ENCODE measurements at regions not wholly inside any gene's neighbourhood (a gene's known extent, or its start where the extent isn't known, plus 50 kb on each side); places are given as distances from the start of the nearest gene placed in this dataset.

DNA sequence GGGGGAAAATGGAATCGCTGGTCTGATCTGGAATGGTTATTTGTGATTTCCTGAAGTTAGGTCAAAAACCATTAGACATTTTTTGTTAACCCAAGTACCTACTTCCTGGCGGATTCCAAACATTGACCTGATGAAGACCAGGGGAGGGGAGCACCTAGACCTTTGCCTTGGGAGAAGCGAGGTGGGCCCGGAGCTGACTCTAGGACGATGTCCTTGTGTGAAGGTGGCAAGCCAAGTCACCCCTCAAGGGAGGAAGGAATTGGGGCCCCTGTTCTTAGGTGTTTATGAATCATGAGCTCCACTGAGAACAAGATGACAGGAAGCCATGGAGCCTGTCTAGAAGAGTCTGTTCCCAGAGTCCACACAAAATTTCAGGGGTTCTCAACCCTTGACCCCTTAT lies 204.9 kb upstream of the FOXF1 start:
- 88% methylated on average over 5 of the region's 5 CpGs for WGBS
- Histone ChIP-seq H3K27ac (ENCODE audit: low read depth) (peak overlapping the region; percentile 77), H3K4me3 (ENCODE audit: low read depth, low read length) (no peak overlapping the region), H3K4me1 (ENCODE audit: insufficient read depth) (no peaks in the 10 kb centered on the region), H3K36me3 (ENCODE audit: insufficient read depth) (no peaks in the 10 kb centered on the region)
- DNase-seq (ENCODE audit: extremely low spot score) = no peak

DNA sequence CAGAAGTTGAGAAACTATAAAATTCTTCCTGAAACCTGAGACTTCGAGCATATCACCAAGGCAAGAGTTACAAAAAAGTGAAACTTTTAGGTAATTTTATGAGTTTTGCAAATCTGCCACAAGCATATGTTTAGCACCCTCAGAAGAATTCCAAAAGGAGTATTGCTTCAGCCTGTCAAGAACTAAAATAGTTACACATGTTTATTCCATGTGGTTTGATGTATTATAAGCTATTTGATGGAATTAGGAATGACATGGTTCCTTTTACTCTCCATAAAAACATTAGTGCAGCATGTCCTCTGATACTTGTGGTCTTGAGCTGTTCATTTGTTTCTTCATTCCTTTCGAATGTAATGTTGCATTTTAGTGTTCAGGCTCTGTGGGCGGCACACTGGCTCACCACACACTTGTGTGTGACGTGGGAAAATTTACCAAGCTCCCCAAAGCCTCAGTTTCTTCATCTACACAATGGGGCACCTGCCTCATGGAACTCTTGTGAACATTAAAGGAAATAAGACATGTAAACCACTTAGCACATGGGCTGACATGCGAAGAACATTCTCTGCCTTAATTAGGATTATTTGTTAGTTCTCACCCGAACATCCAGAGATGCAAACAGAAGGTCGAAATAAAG lies 204.2 kb upstream of the FOXF1 start:
- no peak for DNase-seq (ENCODE audit: extremely low spot score)
- Histone ChIP-seq H3K27ac (ENCODE audit: low read depth) (peak overlapping the region; percentile 14), H3K36me3 (ENCODE audit: insufficient read depth) (no peaks in the 10 kb centered on the region), H3K4me3 (ENCODE audit: low read depth, low read length) (no peak overlapping the region), H3K4me1 (ENCODE audit: insufficient read depth) (no peaks in the 10 kb centered on the region)
- WGBS = 70% methylated on average over 7 of the region's 7 CpGs

DNA sequence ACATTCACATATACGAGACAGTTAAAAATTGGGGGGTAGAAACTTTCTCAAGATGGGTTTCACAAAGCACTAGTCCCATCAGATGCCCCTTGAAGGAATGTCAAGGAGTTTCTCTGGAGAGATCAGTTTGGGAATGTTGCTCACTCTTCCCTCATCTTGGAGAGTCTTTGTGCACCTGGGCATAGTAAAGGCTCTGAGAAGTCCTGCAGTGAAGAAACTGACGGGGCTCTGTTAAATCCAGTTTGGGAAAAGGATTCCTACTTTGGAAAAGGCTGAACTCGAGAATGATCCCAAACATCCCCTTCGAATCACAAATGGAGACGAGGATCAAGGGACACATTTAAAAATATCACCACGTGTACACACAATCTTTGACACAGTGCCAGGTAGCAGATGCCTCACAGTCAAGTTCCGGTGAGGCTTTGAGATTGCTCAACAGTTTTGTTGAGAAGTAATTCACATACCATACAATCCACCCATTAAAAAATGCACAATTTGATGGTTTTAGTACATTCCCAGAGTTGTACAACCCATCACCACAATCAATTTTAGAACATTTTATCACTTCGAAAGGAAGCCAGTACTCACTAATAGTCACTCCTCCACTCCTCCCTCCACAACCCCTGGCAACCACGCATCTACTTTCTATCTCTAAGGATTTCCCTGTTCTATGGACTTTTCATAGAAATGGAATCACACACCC lies 203.4 kb upstream of the FOXF1 start:
- H3K4me3 ChIP-seq (ENCODE audit: low read depth, low read length) = no peak overlapping the region
- 61% methylated on average over 9 of the region's 9 CpGs for WGBS
- H3K27ac ChIP-seq (ENCODE audit: low read depth) = no peak overlapping the region

DNA sequence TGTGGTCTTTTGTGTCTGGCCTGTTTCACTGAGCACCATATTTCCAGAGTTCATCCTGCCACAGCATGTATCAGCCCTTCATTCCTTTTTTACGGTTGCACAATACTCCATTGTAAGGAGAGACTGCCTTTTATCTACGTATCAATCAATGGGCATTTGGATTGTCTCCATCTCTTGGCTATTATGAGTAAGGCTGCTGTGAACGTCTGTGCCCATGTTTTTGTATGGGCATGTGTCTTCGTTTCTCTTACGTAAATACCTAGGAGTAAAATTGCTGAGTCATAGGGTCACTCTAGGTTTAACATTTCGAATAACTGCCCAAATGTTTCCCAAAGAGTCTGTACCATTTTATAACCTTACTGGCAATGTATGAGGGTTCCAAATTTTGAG lies 202.8 kb upstream of the FOXF1 start:
- no peaks in the 10 kb centered on the region for H3K36me3 ChIP-seq (ENCODE audit: insufficient read depth)
- H3K4me1 ChIP-seq (ENCODE audit: insufficient read depth) = no peaks in the 10 kb centered on the region
- H3K4me3 ChIP-seq (ENCODE audit: low read depth, low read length) = no peak overlapping the region
- WGBS = 55% methylated on average over 6 of the region's 6 CpGs
- no peak for DNase-seq (ENCODE audit: extremely low spot score)
- H3K27ac ChIP-seq (ENCODE audit: low read depth) = no peak overlapping the region

More for the DNA sequence above, 203.4 kb upstream of the FOXF1 start:
- no peaks in the 10 kb centered on the region for H3K4me1 ChIP-seq (ENCODE audit: insufficient read depth)
- no peak for DNase-seq (ENCODE audit: extremely low spot score)
- H3K36me3 ChIP-seq (ENCODE audit: insufficient read depth) = no peaks in the 10 kb centered on the region

GRCh38 chr16:86308514-86308913 lies 201.8 kb upstream of the FOXF1 start:
- DNase-seq (ENCODE audit: extremely low spot score) = no peak
- no peak overlapping the region for H3K27ac ChIP-seq (ENCODE audit: low read depth)
- 86% methylated on average over 10 of the region's 10 CpGs for WGBS
- no peaks in the 10 kb centered on the region for H3K4me1 ChIP-seq (ENCODE audit: insufficient read depth)
- H3K36me3 ChIP-seq (ENCODE audit: insufficient read depth) = no peaks in the 10 kb centered on the region
- no peak overlapping the region for H3K4me3 ChIP-seq (ENCODE audit: low read depth, low read length)

DNA sequence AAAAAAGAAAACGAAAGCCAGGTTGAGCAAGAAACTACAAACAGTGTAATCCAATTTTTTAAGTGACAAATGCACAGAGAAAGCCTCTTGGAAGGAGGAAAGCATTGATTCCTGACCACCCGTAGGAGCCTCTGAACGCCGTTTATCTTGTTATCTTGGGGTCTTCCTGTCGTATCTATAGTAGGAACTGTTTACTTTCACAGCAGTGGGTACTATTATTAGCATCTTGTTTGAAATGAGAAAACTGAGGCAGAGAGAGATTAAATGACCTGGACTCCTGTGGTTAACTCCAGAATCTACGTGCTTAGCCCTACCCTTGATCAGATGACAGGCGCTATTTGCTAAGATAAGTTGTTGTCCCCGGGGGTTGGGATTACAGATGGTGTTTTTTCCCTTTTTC lies 196.7 kb upstream of the FOXF1 start:
- H3K4me3 ChIP-seq (ENCODE audit: low read depth, low read length) = no peak overlapping the region
- no peaks in the 10 kb centered on the region for H3K36me3 ChIP-seq (ENCODE audit: insufficient read depth)
- no peak overlapping the region for H3K27ac ChIP-seq (ENCODE audit: low read depth)
- no peak for DNase-seq (ENCODE audit: extremely low spot score)
- WGBS = 51% methylated on average over 8 of the region's 8 CpGs
- H3K4me1 ChIP-seq (ENCODE audit: insufficient read depth) = no peaks in the 10 kb centered on the region

DNA sequence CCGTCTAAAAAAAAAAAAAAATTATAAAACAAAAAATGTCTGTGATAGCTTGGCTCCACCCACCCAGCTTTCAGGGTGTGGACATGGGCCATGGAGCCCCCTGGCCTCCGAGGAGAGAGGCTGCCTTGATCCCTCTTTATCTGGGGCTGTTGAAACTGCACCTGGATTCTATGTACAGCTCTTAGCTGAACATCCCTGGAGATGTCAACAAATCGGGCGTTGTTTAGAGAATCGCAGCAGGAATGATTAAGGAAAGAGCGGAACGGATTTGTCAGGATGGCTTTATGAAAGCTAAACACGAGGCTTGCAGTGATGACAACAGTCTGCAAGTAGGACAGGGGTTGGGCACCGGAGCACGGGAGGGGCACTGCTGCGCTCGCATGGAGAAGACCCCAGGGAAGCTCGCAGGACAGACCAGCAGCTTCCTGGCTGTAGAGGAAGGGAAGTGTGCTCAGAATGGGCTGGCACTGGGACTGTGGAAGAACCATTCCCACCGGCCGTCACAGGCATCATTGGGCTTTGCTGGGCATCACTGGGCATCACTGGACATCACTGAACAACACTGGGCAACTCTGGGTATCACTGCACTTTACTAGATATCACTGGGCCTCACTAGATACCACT lies 195.8 kb upstream of the FOXF1 start:
- H3K27ac ChIP-seq (ENCODE audit: low read depth) = peak overlapping the region; percentile 42
- 31% methylated on average over 15 of the region's 15 CpGs for WGBS
- H3K4me1 ChIP-seq (ENCODE audit: insufficient read depth) = no peaks in the 10 kb centered on the region
- no peak overlapping the region for H3K4me3 ChIP-seq (ENCODE audit: low read depth, low read length)
- DNase-seq (ENCODE audit: extremely low spot score) = no peak
- H3K36me3 ChIP-seq (ENCODE audit: insufficient read depth) = no peaks in the 10 kb centered on the region

- H3K4me3 ChIP-seq (ENCODE audit: low read depth, low read length) = no peak overlapping the region
- H3K4me1 ChIP-seq (ENCODE audit: insufficient read depth) = no peaks in the 10 kb centered on the region
- WGBS = 88% methylated on average over 21 of the region's 21 CpGs
- H3K36me3 ChIP-seq (ENCODE audit: insufficient read depth) = no peaks in the 10 kb centered on the region
- no peak overlapping the region for H3K27ac ChIP-seq (ENCODE audit: low read depth)
- DNase-seq (ENCODE audit: extremely low spot score) = no peak
Observed at GRCh38 chr16:86316967-86317812, 193.1 kb upstream of the FOXF1 start.

DNA sequence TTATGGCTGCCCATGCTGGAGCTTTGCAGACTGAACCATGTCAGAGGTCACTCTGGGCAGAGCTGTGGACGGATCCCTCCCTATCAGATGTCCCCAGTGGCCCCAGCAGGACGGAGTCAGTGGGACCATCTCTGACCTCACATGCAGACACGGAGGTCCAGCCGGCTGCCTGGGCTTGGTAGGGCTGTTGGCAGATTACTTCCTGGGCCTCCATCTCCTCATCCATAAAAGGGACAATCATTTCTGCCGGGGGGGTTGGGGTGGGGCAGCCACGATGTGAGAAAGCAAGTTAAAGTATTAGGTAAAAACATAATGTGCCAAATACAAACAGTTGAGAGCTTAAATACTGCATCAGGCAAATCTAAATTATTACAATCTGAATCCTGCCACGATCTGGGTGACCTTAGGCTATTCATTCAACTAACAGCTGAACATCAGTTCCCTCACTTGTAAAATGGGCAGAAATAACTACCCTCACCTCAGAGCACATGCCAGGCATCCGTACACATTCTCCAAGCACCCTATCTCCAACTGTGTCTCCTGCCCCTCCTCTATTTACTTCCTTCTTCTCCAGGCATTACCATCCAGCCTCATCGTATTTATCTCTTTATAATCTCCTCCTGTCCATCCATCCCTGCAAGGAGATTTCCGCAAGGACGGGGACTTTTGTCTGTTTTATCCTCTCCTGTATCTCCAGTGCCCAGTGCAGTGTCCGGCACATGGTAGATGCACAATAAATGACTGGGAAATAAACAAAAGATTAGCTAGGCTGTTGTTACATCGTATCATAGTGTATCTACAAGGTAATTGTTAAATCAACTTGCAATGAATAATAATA lies 192.3 kb upstream of the FOXF1 start:
- WGBS = 67% methylated on average over 13 of the region's 13 CpGs
- Histone ChIP-seq H3K4me1 (ENCODE audit: insufficient read depth) (no peaks in the 10 kb centered on the region), H3K4me3 (ENCODE audit: low read depth, low read length) (no peak overlapping the region), H3K27ac (ENCODE audit: low read depth) (no peak overlapping the region), H3K36me3 (ENCODE audit: insufficient read depth) (no peaks in the 10 kb centered on the region)
- no peak for DNase-seq (ENCODE audit: extremely low spot score)

DNA sequence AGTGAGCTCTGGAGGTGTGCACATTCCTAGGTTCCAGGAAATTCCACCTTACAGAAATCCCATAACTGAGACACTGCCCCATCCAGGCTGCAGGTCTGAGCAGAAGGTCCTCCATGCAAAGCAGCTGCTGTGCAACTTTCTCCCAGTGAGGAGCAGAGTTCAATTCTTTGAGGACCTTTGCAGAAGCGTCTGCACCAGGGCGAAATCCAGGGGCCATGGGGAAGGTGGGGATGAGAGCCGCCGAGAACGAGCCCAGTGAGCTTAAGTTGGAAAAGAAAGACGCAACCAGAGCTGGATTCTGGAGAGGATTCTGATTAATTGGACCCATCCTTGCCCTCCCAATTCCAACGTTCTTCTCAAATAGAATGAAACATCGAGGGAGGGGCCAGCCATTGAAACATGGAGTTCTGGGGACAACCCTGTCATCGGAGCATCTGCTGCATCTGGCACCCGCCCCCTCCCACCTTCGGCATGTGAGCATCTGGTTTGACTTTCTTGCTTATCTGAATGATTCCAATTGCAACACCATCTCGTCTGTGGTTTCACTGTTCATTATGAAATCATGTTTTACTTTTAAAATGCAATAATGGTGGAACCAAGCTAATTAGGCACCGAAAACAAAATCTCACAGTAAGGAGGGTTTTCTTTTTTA lies 190.6 kb upstream of the FOXF1 start:
- DNase-seq (ENCODE audit: extremely low spot score) = no peak
- WGBS = 72% methylated on average over 13 of the region's 13 CpGs
- no peak overlapping the region for H3K27ac ChIP-seq (ENCODE audit: low read depth)
- no peaks in the 10 kb centered on the region for H3K36me3 ChIP-seq (ENCODE audit: insufficient read depth)
- no peaks in the 10 kb centered on the region for H3K4me1 ChIP-seq (ENCODE audit: insufficient read depth)
- no peak overlapping the region for H3K4me3 ChIP-seq (ENCODE audit: low read depth, low read length)

DNA sequence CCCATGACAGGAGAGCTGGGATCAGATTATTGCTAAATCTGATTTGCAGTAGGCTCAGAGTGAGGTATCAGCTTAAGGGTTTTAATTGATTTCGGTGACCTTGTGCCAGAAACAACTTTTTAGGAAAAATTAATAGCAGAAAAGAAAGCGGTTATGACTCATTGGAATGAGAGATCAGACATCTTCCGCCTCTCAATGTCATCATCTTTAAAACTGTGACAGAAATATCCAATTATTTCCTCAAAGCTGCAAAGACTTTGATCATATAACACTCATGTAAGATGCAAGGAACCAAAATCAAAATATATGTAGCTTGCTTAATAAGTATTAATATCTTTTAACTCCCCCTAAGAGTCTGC lies 190.1 kb upstream of the FOXF1 start:
- H3K4me3 ChIP-seq (ENCODE audit: low read depth, low read length) = no peak overlapping the region
- H3K36me3 ChIP-seq (ENCODE audit: insufficient read depth) = no peaks in the 10 kb centered on the region
- WGBS = 93% methylated on average over 3 of the region's 3 CpGs

GRCh38 chr16:86321491-86321890 lies 188.8 kb upstream of the FOXF1 start:
- no peak overlapping the region for H3K4me3 ChIP-seq (ENCODE audit: low read depth, low read length)
- H3K4me1 ChIP-seq (ENCODE audit: insufficient read depth) = no peaks in the 10 kb centered on the region
- DNase-seq (ENCODE audit: extremely low spot score) = no peak
- H3K27ac ChIP-seq (ENCODE audit: low read depth) = no peak overlapping the region
- H3K36me3 ChIP-seq (ENCODE audit: insufficient read depth) = no peaks in the 10 kb centered on the region
- WGBS = 89% methylated on average over 9 of the region's 9 CpGs

More for the DNA sequence above, 190.1 kb upstream of the FOXF1 start:
- Histone ChIP-seq H3K27ac (ENCODE audit: low read depth) (no peak overlapping the region), H3K4me1 (ENCODE audit: insufficient read depth) (no peaks in the 10 kb centered on the region)
- no peak for DNase-seq (ENCODE audit: extremely low spot score)

DNA sequence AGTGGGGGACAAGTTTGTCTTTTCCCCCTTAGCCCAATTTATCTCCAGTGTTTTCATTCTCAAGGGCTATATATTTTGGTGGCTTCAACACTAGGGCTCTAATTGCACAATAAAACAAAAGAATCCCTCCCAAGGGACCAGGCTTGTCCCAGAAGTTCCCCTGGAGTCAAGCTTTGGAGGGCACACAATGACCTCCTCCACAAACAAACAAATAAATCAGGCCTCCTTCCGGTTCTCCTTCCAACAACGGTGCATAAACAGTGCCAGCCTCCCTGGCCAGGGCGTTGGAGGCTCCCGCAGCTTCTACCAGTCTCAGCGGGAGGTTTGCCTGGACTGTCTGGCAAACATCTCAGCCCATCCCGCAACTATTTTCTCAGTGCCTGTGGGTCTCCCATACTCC lies 188.0 kb upstream of the FOXF1 start:
- Histone ChIP-seq H3K27ac (ENCODE audit: low read depth) (peak overlapping the region; percentile 27), H3K4me3 (ENCODE audit: low read depth, low read length) (no peak overlapping the region), H3K36me3 (ENCODE audit: insufficient read depth) (no peaks in the 10 kb centered on the region), H3K4me1 (ENCODE audit: insufficient read depth) (no peaks in the 10 kb centered on the region)
- 44% methylated on average over 6 of the region's 6 CpGs for WGBS
- no peak for DNase-seq (ENCODE audit: extremely low spot score)
